ENCODE measurements at regions not wholly inside any gene's neighbourhood (a gene's known extent, or its start where the extent isn't known, plus 50 kb on each side); places are given as distances from the start of the nearest gene placed in this dataset.

DNA sequence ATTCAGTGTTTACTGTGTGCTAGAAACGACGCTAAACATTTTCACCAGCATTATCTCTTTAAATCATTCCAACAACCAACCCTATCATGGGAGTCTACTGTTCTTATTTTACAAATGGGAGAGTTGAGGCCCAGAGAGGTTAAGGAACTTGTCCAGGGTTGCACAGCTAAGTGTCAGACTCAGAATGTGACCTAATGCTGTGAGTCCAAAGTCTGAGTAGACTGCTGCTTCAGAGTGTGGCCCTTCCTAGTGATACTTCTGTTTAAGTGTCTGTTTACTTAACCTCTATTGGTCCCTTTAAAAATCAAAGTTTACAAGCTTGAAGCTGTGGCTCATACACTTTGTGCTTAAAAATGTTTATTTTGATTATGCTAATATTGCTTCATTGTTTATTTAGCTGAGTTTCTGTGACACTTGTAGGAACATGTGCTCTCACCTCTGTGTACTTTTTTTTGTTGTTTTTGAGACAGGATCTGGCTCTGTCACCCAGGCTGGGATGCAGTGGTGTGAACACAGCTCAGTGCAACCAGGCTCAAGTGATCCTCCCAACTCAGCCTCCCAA, 84.4 kb upstream of the SYPL1 start:
- CTCF ChIA-PET, result interaction anchor here (0.9 to 1.6 kb wide), 3 partner anchors 17 to 31 kb away, joined by 3 to 7 read pairs (median 5); no protein-coding TSS in a partner anchor
- POLR2A ChIA-PET, result interaction anchor here (0.6 kb wide), 1 partner anchor 24 kb away, joined by 3 read pairs; no protein-coding TSS in a partner anchor
- DNase-seq (ENCODE audit: extremely low spot score), result no peak
- TF ChIP-seq, protein P1, sequence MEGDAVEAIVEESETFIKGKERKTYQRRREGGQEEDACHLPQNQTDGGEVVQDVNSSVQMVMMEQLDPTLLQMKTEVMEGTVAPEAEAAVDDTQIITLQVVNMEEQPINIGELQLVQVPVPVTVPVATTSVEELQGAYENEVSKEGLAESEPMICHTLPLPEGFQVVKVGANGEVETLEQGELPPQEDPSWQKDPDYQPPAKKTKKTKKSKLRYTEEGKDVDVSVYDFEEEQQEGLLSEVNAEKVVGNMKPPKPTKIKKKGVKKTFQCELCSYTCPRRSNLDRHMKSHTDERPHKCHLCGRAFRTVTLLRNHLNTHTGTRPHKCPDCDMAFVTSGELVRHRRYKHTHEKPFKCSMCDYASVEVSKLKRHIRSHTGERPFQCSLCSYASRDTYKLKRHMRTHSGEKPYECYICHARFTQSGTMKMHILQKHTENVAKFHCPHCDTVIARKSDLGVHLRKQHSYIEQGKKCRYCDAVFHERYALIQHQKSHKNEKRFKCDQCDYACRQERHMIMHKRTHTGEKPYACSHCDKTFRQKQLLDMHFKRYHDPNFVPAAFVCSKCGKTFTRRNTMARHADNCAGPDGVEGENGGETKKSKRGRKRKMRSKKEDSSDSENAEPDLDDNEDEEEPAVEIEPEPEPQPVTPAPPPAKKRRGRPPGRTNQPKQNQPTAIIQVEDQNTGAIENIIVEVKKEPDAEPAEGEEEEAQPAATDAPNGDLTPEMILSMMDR (IDR thresholded peaks at IDR 0.05; ENCODE audit: control extremely low read depth, extremely low read depth, low read depth, missing control alignments), result no peak

DNA sequence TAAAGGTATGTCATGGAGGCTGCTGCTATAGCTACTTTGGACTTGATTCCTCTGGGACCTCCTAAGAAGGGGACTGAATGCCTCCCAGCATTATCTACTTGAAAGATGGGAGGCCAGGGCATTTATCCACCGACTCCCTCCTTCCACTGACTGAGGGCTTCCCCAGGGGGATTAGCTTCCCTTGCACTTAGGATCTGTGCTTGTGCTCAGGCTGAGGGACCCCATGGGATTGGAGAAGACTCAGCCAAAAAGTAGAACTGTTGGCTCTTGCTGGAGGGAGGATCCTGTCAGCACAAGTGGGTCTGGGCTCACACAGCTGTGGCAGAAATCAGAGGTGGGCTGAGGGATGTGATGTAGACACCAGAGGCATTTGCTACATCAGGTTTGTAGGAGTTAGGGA, 81.5 kb upstream of the SYPL1 start:
- no peak for DNase-seq (ENCODE audit: extremely low spot score)
- ChIA-PET POLR2A (no interaction called here), CTCF (interaction anchor here (1.0 to 2.4 kb wide), 3 partner anchors 11 to 26 kb away, joined by 3 to 6 read pairs (median 6); no protein-coding TSS in a partner anchor)
- TF ChIP-seq, protein P1 (IDR thresholded peaks at IDR 0.05; ENCODE audit: control extremely low read depth, extremely low read depth, low read depth, missing control alignments), result no peak

DNA sequence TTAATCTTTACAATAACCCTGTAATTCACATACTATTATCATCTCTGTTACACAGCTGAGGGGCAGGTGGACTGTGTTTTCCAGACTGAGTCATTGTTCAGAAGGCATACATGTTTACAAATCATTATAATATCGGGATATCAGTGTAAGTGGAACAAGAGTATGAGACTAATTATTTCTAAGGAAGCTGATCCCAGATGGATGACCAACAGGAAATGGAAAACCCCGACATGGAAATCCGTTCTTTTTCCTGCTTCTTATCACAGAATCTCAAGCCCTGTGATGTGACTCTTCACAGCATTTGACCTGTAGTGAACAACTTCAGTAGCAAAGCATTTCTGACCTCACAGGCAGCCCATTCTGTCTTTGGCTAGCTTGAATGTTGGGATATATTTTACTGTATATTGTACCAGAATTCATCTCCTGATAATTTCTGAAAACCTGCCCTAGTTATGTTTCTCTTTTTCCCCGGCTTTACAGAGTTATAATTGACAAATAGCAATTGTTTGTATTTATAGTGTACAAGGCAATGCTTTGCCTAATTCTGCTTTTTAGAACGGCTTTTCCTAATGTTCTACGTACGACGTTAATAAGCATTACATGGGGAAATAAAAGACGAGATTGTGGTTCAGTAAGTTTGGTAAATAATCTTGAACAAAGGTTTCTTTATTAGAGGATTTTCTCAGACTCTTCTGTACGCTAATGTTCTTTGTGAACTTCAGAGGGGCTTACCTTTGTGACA, 78.6 kb upstream of the SYPL1 start:
- ChIA-PET CTCF (interaction anchor here (1.4 to 1.8 kb wide), 2 partner anchors 14 to 272 kb away, joined by 4 to 6 read pairs; no protein-coding TSS in a partner anchor), POLR2A (no interaction called here)
- DNase-seq (ENCODE audit: extremely low spot score), result no peak
- TF ChIP-seq, protein P1 (IDR thresholded peaks at IDR 0.05; ENCODE audit: control extremely low read depth, extremely low read depth, low read depth, missing control alignments), result no peak

DNA sequence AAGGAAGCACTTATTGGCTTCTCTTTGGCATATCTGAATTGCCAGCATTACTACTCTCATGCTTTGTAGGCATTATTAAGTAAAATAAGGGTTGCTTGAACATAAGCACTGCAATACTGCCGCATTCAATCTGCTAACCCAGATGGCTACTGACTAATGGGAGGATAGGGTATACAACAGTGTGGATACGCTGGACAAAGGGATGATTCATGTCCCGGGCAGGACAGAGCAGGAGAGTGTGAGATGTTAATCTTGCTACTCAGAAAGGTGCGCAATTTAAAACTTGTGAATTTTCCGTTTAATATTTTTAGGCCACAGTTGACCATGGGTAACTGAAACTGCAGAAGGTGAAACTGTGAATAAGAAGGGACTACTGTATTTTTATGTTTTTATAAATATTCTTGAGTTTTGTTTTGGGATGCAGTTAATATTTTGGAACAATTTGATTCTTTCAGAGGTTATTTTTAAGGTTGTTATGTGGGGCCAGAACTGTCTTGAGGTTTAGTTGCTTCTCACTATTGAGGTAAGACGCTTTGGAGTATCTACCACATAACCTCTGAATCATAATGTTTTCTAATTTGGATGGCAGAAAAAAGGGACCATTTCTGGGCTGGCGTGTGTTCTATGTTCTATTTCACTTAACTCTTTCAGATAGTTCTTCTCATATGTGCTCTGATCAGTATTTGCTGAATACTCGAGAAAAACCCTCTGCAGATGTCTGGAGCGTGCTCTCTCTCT, 75.7 kb upstream of the SYPL1 start:
- TF ChIP-seq, protein P1 (IDR thresholded peaks at IDR 0.05; ENCODE audit: control extremely low read depth, extremely low read depth, low read depth, missing control alignments), result no peak
- ChIA-PET POLR2A (no interaction called here), CTCF (interaction anchor here (0.7 to 1.7 kb wide), 3 partner anchors 11 to 34 kb away, joined by 3 to 7 read pairs (median 4); no protein-coding TSS in a partner anchor)
- DNase-seq (ENCODE audit: extremely low spot score), result no peak

DNA sequence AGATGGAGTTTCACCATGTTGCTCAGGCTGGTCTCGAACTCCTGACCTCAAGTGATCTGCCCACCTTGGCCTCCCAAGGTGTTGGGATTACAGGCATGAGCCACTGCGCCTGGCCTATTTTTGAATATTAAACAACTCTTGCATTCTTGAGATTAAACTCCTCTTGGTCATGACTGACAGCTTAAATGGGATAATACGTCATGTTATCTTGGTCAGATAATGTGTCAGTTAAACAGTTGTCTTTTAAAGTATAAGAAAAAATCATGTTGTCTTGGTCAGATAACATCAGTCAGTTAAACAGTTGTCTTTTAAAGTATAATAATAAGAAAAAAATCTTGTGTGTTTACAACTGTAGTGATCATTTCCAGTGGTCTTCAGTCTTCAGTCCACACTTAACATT, 73.6 kb upstream of the SYPL1 start:
- ChIA-PET POLR2A (no interaction called here), CTCF (no interaction called here)
- no peak for DNase-seq (ENCODE audit: extremely low spot score)
- TF ChIP-seq, protein P1 (IDR thresholded peaks at IDR 0.05; ENCODE audit: control extremely low read depth, extremely low read depth, low read depth, missing control alignments), result no peak

DNA sequence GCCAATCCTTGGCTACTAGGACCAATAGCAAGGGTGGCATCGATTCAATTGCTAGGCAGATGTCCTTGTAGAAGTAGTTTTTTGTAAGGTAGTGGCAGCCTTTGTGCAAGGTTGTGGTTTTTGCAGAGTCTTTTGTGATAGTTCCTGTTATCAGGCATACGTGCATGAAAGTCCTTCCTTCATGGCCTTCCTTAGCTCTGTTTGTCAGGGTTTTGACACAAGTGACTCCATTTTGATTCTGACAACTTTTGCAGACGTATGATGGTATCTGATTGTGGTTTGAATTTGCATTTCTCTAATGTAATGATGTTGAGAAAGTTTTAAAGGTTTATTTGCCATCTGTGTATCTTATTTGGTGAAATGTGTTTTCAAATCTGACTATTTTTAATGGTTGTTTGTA, 71.8 kb upstream of the SYPL1 start:
- ChIA-PET POLR2A (no interaction called here), CTCF (no interaction called here)
- TF ChIP-seq, protein P1 (IDR thresholded peaks at IDR 0.05; ENCODE audit: control extremely low read depth, extremely low read depth, low read depth, missing control alignments), result no peak
- DNase-seq (ENCODE audit: extremely low spot score), result no peak
